ENCODE measurements at regions not wholly inside any gene's neighbourhood (a gene's known extent, or its start where the extent isn't known, plus 50 kb on each side); places are given as distances from the start of the nearest gene placed in this dataset.

- DNase-seq (ENCODE audit: low spot score): no peak
Observed at GRCh38 chr2:211067029-211067428, 510.6 kb downstream of the CPS1 start.

GRCh38 chr2:211068108-211068780, 511.8 kb downstream of the CPS1 start:
- DNase-seq (ENCODE audit: low spot score): no peak

- DNase-seq (ENCODE audit: low spot score): no peak
Observed at GRCh38 chr2:211070547-211070946, 514.1 kb downstream of the CPS1 start.

GRCh38 chr2:211077216-211077767, 520.9 kb downstream of the CPS1 start:
- no peak for DNase-seq (ENCODE audit: low spot score)

- DNase-seq (ENCODE audit: low spot score): no peak
Observed at GRCh38 chr2:211084352-211084751, 528.0 kb downstream of the CPS1 start.

GRCh38 chr2:211085056-211085680, 528.8 kb downstream of the CPS1 start:
- peak; percentile 11 for DNase-seq (ENCODE audit: low spot score)

GRCh38 chr2:211086049-211086448, 529.6 kb downstream of the CPS1 start:
- DNase-seq (ENCODE audit: low spot score): no peak

- DNase-seq (ENCODE audit: low spot score): no peak
Observed at GRCh38 chr2:211089127-211089526, 532.7 kb downstream of the CPS1 start.

- DNase-seq (ENCODE audit: low spot score): no peak
Observed at GRCh38 chr2:211093743-211094303, 537.4 kb downstream of the CPS1 start.

GRCh38 chr2:211103989-211104388, 547.6 kb downstream of the CPS1 start:
- DNase-seq (ENCODE audit: low spot score): no peak

- DNase-seq (ENCODE audit: low spot score): no peak
Observed at GRCh38 chr2:211113334-211114175, 557.2 kb downstream of the CPS1 start.

- peak; percentile 69 for DNase-seq (ENCODE audit: low spot score)
Observed at GRCh38 chr2:211114826-211115455, 558.5 kb downstream of the CPS1 start.

GRCh38 chr2:211117026-211117425, 560.6 kb downstream of the CPS1 start:
- no peak for DNase-seq (ENCODE audit: low spot score)

GRCh38 chr2:211126256-211126655, 569.9 kb downstream of the CPS1 start:
- DNase-seq (ENCODE audit: low spot score): no peak

- DNase-seq (ENCODE audit: low spot score): no peak
Observed at GRCh38 chr2:211127501-211127900, 571.1 kb downstream of the CPS1 start.

- DNase-seq (ENCODE audit: low spot score): no peak
Observed at GRCh38 chr2:211128287-211128686, 571.9 kb downstream of the CPS1 start.

- no peak for DNase-seq (ENCODE audit: low spot score)
Observed at GRCh38 chr2:211129798-211130197, 573.4 kb downstream of the CPS1 start.

GRCh38 chr2:211132046-211132445, 575.6 kb downstream of the CPS1 start:
- DNase-seq (ENCODE audit: low spot score): no peak

- no peak for DNase-seq (ENCODE audit: low spot score)
Observed at GRCh38 chr2:211132573-211132972, 576.2 kb downstream of the CPS1 start.

- DNase-seq (ENCODE audit: low spot score): no peak
Observed at GRCh38 chr2:211133766-211134165, 577.4 kb downstream of the CPS1 start.

- no peak for DNase-seq (ENCODE audit: low spot score)
Observed at GRCh38 chr2:211138551-211138950, 582.2 kb downstream of the CPS1 start.

GRCh38 chr2:211141646-211142045, 585.2 kb downstream of the CPS1 start:
- DNase-seq (ENCODE audit: low spot score): no peak
